ENCODE measurements at regions not wholly inside any gene's neighbourhood (a gene's known extent, or its start where the extent isn't known, plus 50 kb on each side); places are given as distances from the start of the nearest gene placed in this dataset.
"Not testable (repeated sequence)": the region's sequence is repeated elsewhere in the genome, so short reads cannot be mapped to it uniquely, and the experiment has no call there.

DNA sequence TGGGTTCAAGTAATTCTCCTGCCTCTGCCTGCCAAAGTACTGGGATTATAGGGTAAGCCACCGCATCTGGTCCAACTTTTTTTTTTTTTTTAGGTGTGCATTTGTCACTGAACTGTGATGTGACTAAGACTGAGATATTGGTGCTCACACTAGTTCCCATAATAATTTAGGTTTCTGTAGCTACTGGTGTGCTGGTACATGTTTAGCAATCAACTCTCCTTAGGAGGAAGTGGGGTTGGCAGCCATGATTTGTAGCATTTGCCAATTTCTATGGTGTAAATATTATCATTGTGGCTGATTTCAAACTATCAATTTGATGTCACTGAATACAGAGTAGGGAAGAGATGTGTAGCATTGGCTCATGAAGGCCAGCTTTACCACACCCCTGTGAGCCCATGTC, 372.7 kb downstream of the EDEM1 start:
- no peak for DNase-seq

DNA sequence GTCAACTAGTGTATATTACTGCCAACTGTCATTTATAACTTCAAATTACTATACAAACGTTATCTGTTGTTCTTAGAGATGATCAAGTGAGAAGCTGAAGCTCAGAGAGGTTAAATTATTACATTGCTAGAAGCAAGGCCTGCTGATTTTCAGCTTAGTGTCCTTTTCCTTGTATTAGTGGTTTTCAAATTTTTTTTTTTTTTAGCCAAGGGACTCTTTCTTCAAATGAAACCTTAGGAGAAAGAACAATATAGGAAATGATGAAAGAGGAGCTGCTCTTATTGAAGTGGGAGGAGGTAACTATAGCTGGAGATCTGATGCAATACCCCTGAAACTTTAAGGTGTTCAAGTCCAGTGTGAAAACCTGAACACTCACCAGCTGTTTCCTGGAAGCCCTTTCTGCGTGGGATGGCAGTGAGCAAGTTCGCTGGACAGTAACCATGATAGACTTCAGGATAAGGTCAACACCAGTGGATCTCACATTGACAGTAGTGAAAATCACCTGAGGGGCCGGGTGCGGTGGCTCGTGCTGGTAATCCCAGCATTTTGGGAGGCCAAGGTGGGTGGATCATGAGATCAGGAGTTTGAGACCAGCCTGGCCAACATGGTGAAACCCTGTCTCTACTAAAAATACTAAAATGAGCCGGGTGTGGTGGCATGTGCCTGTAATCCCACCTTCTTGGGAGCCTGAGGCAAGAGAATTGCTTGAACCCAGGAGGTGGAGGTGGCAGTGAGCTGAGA, 376.2 kb downstream of the EDEM1 start:
- no peak for DNase-seq

DNA sequence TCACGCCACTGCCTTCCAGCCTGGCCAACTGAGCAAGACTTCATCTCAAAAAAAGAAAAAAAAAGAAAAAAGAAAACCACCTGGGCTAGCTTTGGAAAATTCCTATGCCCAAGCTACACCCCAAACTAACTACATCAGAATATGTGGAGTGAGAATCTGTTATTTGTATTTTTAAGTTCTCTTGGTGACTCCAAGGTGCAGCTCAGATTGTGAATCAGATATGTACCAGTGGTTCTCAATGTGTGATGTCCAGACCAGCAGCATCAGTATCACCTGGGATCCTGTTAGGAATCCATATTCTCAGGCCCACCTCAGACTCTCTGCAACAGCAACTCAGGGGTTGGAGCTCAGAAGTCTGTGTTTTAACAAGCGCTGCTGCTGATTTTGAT, 376.8 kb downstream of the EDEM1 start:
- DNase-seq, result no peak

DNA sequence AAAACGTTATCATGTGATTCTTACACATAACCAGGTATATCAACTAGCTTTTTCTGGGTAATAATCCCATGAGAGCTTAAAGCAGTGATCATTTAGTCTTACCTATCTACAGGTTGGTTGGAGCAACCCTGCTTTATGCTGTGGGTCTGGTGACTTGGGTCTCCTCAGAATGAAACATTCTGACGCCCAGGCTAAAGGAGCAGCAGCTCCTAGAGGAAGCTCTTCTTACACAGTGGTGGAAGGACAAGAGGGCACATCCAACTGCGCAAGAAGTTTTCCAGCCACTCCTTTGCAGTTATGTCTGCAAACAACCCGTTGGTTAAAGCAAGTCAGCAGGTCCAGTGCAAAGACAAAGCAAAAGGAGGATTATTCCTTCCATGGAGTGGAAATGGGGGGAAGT, 377.5 kb downstream of the EDEM1 start:
- DNase-seq, result no peak

DNA sequence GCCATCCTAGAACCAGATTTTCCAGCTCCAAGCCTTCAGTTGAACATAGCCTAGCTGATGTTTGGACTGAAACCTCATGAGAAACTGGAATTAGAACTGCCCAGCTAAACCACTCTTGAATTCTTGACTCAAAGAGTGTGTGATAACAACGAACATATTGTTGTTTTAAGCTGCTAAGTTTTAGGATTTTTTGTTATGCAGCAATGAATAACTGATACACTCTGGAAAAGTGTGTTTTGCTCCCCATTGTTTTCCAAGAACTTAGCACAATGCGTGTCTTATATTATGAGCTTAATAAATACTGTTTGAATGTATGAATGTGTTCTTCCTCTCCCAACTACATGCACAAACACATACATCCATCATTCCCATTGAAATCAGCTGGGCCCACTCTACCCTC, 379.6 kb downstream of the EDEM1 start:
- no peak for DNase-seq

DNA sequence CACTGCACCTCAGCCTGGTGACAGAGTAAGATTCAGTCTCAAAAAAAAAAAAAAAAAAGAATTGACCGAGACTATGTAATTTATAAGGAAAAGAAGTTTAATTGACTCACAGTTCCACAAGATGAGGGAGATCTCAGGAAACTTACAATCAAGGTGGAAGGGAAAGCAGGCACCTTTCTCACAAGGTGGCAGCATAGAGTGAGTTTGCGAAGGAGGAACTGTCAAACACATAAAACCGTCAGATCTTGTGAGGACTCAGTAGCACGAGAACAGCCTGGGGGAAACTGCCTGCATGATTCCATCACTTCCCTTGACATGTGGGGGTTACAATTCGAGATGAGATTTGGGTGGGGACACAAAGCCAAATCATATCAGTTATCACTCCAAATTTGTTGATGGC, 380.9 kb downstream of the EDEM1 start:
- no peak for DNase-seq

DNA sequence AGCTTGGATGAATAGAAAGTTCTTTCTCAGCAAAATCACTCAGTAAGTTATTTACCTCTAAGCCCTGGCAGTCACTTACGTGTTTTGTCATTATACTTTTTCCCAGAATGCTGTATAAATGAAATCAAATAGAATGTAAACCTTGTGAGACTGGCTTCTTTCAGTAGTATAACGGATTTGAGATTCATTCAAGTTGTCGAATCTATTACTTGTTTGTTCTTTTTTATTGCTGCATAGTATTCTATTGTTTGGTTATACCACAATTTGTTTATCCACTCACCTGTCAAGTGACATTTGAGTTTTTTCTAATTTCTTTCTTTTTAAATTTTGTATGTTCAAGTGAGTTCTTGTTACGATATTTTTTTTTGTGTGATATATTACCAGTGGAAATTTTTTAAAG, 381.6 kb downstream of the EDEM1 start:
- no peak for DNase-seq

DNA sequence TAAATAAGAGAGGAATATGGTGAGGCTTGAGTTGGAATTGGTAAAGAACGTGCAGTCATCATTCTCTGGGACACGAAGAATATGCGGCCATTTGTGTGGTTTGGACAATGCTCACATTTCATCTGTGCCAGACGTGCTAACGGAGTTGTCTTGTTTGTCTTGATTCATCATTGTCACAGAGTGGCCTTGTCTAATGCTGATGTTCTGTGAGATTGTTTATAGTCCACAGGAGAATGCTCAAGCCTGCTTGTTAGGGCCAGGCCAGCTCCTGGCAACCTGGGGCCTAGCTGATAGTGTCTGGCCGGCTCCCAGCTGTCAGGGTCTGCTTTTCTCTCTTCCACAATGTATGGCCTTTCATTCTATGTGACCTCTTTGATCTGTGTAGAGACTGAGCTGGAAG, 384.7 kb downstream of the EDEM1 start:
- no peak for DNase-seq

DNA sequence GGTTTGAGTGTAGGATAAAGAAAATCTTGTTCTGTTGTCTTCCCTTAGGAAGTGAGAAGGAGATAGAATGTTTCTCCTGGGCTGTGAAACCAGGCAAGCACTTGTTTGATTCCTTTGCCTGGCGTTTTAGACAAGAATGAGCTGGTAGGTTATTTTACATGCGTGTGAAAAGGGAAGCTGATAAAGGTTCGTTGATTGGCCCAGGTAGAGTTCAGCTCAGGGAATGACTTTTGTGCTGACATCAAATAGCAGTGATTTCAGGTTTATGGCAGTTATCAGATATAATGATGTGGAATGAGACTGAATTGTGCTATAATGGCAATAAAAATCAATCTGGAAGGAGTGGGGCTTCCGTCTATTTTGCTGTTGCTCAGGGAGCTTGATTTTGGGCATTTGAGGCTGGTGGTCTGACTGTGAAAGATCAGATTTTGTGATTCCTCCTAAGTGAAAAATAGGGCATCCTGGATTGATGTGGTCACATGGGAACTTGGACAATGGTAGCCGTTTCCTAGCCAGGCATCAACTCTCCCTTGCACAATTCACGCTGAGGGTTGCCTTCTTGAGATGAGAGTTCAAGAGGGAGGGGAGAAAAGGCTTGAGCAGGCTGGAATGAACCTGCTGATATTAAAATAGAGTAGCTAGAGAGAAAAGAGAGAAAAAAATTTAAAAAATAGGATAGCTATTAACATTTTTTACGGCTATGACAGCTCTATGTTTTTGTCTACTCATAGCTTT, 388.9 kb downstream of the EDEM1 start:
- DNase-seq, result no peak

DNA sequence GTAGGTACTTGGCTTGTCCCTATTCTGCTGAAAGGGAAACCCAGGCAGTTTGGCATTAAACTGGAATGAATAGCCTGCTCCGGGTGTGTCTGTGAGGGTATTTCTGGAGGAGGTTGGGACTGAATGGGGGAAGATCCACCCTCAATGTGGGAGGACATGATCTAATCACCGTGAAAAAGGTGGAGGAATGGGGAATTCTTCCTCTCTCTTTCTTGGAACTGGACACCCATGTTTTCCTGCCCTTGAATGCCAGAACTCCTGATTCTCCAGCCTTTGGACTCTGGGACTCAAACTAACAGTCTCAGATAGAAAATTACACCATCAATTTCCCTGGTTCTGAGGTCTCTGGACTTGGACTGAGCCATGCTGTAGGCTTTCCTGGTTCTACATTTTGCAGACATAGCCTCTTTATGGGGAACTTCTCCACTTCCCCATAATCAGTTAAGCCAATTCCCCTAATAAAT, 391.7 kb downstream of the EDEM1 start:
- no peak for DNase-seq

DNA sequence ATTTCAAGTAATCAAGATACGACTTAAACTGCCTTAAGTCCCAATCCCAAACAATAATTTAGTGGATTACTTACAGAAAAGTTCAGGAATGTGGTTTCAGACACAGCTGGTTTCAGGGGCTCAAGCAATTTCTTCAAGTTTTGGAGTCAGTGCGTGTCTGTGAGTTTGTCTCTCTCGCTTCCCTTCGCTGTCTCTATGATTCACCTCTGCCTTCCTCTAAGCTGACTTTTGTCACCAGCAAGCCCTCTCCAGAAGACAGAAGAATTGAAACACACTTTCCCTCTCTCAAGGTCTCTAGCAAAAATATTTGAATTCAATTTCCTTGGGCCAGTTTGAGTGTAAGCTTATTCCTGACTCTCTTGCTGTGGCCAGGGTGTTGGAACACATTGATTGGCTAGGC, 392.4 kb downstream of the EDEM1 start:
- DNase-seq, result no peak

DNA sequence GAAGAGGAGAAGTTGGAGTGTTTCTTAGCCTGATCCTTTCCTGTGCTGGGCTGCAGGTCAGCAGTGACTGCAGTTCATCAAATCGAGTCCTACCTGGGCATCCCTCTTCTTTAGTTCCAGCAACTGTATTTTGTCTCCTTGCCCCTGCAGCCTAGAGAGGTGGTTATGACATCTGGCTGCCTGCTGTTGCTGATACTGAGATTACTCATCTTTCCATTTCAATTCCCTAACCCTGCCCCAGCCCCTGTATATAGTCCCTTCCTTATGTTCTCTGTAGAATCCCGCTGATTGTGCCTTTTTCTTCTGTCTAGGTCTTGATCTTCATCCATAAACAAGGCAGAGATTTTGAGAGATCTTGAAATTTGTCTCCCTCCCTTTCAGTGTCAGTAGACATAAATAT, 393.3 kb downstream of the EDEM1 start:
- DNase-seq, result no peak

DNA sequence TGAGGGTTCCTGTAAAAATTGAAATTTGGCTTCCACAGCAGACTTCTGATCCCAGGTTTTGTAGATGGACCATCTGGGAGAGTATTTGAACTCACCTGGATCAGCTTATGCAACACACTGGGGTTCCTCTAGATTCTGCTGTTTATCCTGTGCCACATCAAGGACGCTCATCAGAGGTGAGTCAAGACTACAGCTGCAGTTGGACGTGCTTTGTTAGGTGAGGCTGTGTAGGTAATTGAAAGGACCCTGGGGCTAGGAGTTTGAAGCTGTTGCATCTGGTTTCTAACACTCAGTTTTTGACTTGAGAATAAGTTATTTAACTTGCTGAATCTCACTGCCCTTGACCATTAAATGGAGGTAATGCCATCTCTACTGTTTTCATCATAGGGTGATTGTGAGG, 394.2 kb downstream of the EDEM1 start:
- no peak for DNase-seq

DNA sequence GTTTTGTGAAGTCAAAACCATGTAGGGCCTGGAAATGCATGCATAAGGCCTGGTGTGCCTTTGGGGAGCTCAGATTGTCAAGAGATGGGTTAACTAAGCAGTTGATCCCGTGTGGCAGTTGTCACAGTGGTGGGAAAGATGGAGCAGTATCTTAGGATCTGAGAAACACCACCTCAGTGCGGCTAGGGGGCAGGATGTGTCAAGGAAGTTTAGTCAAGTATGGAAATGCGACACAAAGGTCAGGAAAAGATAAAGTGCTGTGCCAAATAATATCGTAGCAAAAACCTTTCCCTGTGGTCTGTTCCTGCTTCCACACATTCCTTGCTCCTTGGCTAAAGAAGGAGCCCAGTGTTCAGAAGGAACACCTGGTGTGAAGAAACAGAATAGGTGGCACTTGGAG, 396.4 kb downstream of the EDEM1 start:
- no peak for DNase-seq

DNA sequence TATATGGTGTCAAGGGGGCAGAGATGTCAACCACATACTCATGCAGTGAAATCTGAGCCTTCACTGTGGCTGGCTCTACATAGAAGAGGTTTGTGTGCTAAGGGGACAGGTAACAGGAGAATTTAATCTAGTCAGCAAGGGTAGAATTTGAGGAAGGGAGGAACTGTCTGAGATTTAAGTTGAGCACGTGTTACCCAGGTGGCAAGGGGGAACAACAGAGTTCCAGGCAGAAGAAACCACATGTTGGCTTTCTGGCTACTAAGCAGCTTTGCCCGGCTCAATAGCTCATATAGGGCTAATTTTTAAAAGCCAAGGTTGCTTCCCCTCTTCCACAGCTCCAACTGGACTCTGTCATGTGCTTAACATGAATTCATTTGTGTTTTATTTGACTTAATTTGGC, 397.6 kb downstream of the EDEM1 start:
- DNase-seq, result no peak

DNA sequence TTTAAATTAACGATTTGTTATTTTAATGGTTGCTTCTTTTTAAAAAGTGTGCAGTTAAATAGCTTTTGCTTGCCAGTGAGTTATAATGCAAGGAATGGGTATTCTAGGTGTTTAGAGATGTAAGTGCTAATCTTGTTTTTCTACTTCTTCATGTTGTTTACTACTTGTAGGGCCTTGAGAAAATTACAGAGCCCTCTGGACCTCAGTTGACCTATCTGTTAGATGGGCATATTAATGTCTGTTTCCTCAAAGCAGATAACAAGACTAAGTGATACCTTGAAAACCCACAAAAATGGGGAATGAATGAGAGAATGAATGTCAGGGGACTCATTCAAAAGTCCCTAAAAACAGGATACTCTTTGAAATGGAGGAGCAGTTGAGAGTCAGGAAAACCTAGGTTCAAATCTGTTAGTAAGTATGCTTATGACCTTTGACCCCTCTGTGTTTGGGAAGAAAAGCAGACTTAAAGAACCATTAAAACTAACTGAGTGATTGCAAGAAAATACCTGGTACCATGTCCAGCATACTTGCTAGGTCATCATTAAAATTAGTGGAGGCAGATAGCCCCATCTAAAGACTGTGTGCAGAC, 419.5 kb downstream of the EDEM1 start:
- no peak for DNase-seq

DNA sequence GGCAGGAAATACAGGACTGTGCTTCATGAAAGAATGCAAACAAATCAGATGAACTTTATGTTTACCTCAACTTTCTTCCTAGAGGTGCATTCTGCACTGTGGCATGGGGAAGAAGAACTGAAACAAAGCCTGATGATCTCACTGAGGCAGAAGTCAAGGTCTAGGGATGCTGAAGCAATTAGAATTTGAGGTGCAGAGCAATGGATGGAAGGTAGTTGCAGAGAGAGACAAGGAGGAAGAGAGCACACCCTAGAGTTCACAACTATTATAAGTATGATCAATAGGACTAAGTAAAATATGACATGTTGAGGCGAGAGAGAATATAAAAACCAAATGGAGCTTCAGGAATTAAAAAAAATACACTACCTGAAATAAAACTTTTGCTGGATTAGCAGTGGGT, 420.1 kb downstream of the EDEM1 start:
- no peak for DNase-seq

DNA sequence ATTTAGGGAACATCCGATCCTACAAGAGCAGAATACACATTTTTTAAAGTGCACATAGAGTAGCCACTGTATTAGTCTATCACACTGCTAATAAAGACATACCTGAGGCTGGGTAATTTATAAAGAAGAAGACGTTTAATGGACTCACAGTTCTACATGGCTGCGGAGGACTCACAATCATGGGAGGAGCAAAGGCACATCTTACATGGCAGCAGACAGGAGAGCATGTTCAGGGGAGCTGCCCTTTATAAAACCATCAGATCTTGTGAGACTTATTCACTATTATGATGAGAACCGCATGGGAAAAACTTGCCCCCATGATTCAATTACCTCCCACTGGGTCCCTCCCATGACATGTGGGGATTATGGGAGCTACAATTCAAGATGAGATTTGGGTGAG, 421.5 kb downstream of the EDEM1 start:
- DNase-seq, result not testable (repeated sequence)

DNA sequence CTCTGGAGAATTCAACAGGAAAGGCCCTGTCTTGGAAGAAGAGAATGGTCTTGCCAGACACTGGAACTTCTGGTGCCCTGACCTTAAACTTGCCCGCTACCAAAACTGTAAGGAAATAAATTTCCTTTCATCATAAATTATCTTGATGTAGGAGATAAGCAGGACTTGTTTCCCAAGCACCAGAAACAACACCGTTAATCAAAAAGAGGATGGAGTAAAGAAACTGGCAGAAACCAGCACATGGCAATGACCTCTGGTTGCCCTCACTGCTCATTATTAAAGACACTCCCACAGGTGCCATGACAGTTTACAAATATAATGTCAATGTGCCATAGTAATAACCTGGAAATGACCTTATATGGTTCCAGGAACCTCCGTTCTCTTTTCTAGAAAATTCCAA, 426.1 kb downstream of the EDEM1 start:
- no peak for DNase-seq

DNA sequence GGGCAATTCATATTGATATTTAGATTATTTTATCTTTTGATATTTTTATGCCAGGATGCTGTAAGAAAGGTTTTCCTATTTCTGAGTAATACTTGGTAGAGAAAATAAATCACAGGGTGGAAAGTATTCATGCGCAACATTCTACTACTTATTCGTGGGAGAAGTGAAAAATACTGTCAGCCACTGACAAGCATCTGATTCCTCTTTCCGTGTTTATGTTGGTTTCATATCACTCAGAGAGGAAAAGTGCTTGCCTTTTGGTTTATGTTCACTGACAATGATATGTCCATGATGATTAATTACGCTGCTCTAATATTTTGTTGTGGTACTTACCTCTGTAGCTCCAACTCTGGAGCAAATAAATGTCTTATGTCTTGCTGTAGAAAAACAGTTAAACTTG, 429.4 kb downstream of the EDEM1 start:
- DNase-seq, result no peak

DNA sequence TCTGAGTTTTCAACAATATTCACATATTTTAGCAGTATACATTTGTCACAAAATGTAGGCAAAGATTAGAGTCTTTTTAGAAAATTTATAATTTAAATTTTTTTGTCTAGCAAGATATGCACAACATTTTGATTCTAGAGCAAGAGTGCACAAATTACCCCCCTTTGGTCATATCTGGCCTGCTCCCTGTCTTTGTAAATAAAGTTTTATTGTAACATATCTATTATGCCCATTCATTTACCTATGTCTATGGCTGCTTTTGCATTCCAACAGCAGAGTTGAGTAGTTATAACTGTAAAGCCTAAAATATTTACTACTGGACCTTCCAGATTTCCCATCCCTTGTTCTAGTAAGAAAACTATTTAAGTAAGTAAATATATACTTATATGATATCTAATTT, 430.7 kb downstream of the EDEM1 start:
- DNase-seq, result no peak

DNA sequence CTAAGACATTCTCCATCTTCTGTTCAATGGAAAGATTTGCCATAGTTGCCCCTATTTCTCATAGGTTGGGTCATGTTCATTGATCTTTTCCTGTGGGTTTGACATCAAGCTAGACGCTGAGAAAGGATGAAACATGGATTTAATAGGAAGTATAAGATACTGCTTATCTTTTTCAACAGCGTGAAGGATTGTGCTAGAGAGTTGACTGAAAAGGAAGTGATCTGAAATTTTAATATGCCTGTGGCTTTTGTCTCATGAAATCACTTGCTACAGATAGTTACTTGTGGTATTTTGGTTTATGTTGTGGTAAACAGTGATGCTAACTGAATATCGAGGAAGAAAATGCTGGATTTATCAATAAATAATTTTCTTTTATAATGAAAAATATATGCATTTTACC, 442.9 kb downstream of the EDEM1 start:
- DNase-seq, result no peak

DNA sequence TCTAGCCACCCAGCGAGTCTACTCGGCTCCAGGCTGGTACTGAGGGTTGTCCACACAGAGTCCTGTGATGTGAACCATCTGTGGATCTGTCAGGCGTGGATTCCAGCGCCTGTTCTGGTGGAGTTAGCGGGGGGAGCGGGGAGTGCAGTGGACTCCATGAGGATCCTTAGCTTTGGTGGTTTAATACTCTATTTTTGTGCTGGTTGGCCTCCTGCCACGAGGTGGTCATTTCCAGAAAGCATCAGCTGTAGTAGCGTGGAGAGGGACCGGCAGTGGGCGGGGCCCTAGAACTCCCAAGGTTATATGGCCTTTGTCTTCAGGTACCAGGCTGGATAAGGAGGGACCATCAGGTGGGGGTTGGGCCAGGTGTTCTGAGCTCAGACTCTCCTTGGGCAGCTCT, 446.5 kb downstream of the EDEM1 start:
- DNase-seq, result no peak

DNA sequence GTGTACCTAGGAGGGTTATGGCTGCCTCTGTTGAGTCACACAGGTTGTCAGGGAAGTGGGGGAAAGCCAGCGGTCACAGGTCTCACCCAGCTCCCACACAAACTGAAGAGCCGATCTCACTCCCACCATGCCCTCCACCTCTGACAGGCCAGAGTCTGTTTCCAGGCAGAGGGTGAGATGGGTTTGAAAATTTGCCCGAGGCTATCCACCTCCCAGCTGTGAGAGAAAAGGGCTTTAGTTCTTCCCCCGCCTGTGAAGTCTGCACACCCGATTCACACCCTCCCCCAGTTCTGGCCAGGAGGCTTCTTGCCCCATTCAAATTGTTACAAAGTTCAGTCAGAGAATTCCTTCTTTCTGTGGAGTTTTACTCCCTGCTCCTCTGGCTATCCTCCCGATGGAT, 446.9 kb downstream of the EDEM1 start:
- no peak for DNase-seq

All from femur (tissue), 1 donor.